HCT116 (cell line): ENCODE measurements at regions not wholly inside any gene's neighbourhood (a gene's known extent, or its start where the extent isn't known, plus 50 kb on each side); places are given as distances from the start of the nearest gene placed in this dataset.

Experiments used
- ATAC-seq: fragments of 200-7000 bp; cut with Tn5 transposase; 2 replicates; pipeline ENCODE4 v1.9.1; 2020; ENCODE audit warnings: mild to moderate bottlenecking, moderate library complexity
- BruUV-seq: library from RNA; stranded (reverse); fragments of 400-500 nt; replicated peaks from 2 replicates; lab custom pipeline; 2021; lab: Mats Ljungman, UMichigan
- CTCF ChIA-PET: fragments of 300-600 bp; sonication (Branson Sonifier 250); formaldehyde crosslinking; loops from one replicate; lab custom pipeline; 2021; ENCODE audit warnings: antibody characterized with exemption; lab: Charles Lee
- POLR2A ChIA-PET: fragments of 300-600, 350-600 bp; sonication (Branson Sonifier 250); formaldehyde crosslinking; loops from one replicate; lab custom pipeline; 2021; ENCODE audit warnings: antibody characterized with exemption; lab: Charles Lee
- RAD21 ChIA-PET, 2 experiments: fragments of 300-600 bp; sonication (Branson Sonifier 250); formaldehyde crosslinking; loops; one replicate each; lab custom pipeline; 2023; ENCODE audit warnings: low total read pairs in 2 of 2; ENCODE audit not compliant: uncharacterized antibody in 2 of 2, unreplicated experiment in 2 of 2, low non-redundant PET in 1 of 2; lab: Charles Lee
- DNase-seq: peaks from one replicate; pipeline ENCODE4 v3.0.0-alpha.2; 2010; ENCODE audit warnings: low read depth, low spot score
- H2AFZ ChIP-seq: fragments of 200-600 bp; shearing (Covaris generic), sonication (generic); 2 replicates; pipeline ENCODE4 v1.6.1; 2017; ENCODE audit warnings: low read depth, mixed run types, mixed read lengths, antibody characterized with exemption, low read length; ENCODE audit not compliant: poor library complexity, severe bottlenecking
- H3K27ac ChIP-seq: 2 replicates; pipeline ENCODE4 v1.5.1; 2012; ENCODE audit warnings: low read depth, low read length
- H3K27me3 ChIP-seq: fragments of 200-600 bp; sonication (generic); 2 replicates; pipeline ENCODE4 v1.6.1; 2016; ENCODE audit warnings: mixed run types, low read length, mixed read lengths; ENCODE audit not compliant: insufficient read depth
- H3K36me3 ChIP-seq, 2 experiments: fragments of 200-500 bp in 1 of 2; fragments of 200-600 bp in 1 of 2; sonication (Bioruptor generic) in 1 of 2; sonication (generic) in 1 of 2; 2 replicates each; pipeline versions ENCODE4 v1.5.1 to v1.6.1; 2014 to 2016; ENCODE audit warnings: low read length in 2 of 2, inconsistent platforms in 1 of 2, mixed read lengths in 1 of 2, mixed run types in 1 of 2; ENCODE audit not compliant: insufficient read depth in 2 of 2, control insufficient read depth in 1 of 2
- H3K4me1 ChIP-seq, 2 experiments: fragments of 200-600 bp in 1 of 2; sonication (generic) in 1 of 2; 2 replicates each; pipeline versions ENCODE4 v1.5.1 to v1.6.1; 2012 to 2017; ENCODE audit warnings: low read length in 2 of 2, inconsistent platforms in 1 of 2, mild to moderate bottlenecking in 1 of 2, mixed read lengths in 1 of 2, mixed run types in 1 of 2, moderate library complexity in 1 of 2; ENCODE audit not compliant: insufficient read depth in 2 of 2, control insufficient read depth in 1 of 2
- H3K4me2 ChIP-seq: fragments of 200-600 bp; sonication (generic); 2 replicates; pipeline ENCODE4 v1.6.1; 2017; ENCODE audit warnings: mixed run types, low read length, mixed read lengths
- H3K4me3 ChIP-seq, 2 experiments: fragments of 200-600 bp in 1 of 2; sonication (generic) in 1 of 2; replicated peaks in 1 of 2; 2 replicates each; pipeline ENCODE4 v1.5.1; 2011 to 2016; ENCODE audit warnings: low read length in 2 of 2, control low read depth in 1 of 2, low read depth in 1 of 2, mild to moderate bottlenecking in 1 of 2, mixed read lengths in 1 of 2, mixed run types in 1 of 2
- H3K79me2 ChIP-seq: fragments of 200-600 bp; sonication (generic); 2 replicates; pipeline ENCODE4 v1.6.1; 2017; ENCODE audit warnings: mild to moderate bottlenecking, mixed run types, low read length, moderate library complexity, mixed read lengths; ENCODE audit not compliant: insufficient read depth
- H3K9ac ChIP-seq: fragments of 200-600 bp; sonication (generic); 2 replicates; pipeline ENCODE4 v1.6.1; 2016; ENCODE audit warnings: low read length, mixed read lengths
- H3K9me2 ChIP-seq: fragments of 200-600 bp; sonication (generic), shearing (Covaris generic); 2 replicates; pipeline ENCODE4 v1.6.1; 2017; ENCODE audit warnings: mixed run types, mild to moderate bottlenecking, moderate library complexity; ENCODE audit not compliant: insufficient read depth
- H3K9me3 ChIP-seq, 2 experiments: fragments of 200-500 bp in 1 of 2; fragments of 200-600 bp in 1 of 2; sonication (Bioruptor generic) in 1 of 2; sonication (generic) in 1 of 2; 2 replicates each; pipeline ENCODE4 v1.6.1; 2014 to 2017; ENCODE audit warnings: low read length in 2 of 2, mixed read lengths in 2 of 2, inconsistent platforms in 1 of 2, low read depth in 1 of 2, mild to moderate bottlenecking in 1 of 2, mixed run types in 1 of 2, moderate library complexity in 1 of 2; ENCODE audit not compliant: control insufficient read depth in 1 of 2, insufficient read depth in 1 of 2
- H4K20me1 ChIP-seq: fragments of 200-600 bp; sonication (generic), shearing (Covaris generic); 2 replicates; pipeline ENCODE4 v1.6.1; 2017; ENCODE audit warnings: mixed run types, mild to moderate bottlenecking, moderate library complexity; ENCODE audit not compliant: insufficient read depth
- CEBPB ChIP-seq: IDR thresholded peaks from 2 replicates; pipeline ENCODE4 v1.6.1; 2012; ENCODE audit warnings: low read depth
- EGR1 ChIP-seq: IDR thresholded peaks from 2 replicates; pipeline ENCODE4 v1.6.1; 2012; ENCODE audit warnings: low read depth
- ELF1 ChIP-seq: IDR thresholded peaks from 2 replicates; pipeline ENCODE4 v1.6.1; 2012; ENCODE audit warnings: low read depth, borderline replicate concordance
- EZH2 ChIP-seq: fragments of 200-600 bp; sonication (generic); IDR thresholded peaks from 2 replicates; pipeline ENCODE4 v1.6.1; 2017; ENCODE audit warnings: antibody characterized with exemption, mixed run types
- EZH2phosphoT487 ChIP-seq: fragments of 200-600 bp; IDR thresholded peaks from 2 replicates; pipeline ENCODE4 v1.6.1; 2018; ENCODE audit warnings: antibody characterized with exemption, borderline replicate concordance
- FOSL1 ChIP-seq: IDR thresholded peaks from 2 replicates; pipeline ENCODE4 v1.6.1; 2012; ENCODE audit warnings: low read depth
- JUND ChIP-seq: IDR thresholded peaks from 2 replicates; pipeline ENCODE4 v1.6.1; 2012
- POLR2A ChIP-seq: IDR thresholded peaks from 2 replicates; pipeline ENCODE4 v1.7.0; 2011; ENCODE audit warnings: borderline replicate concordance; ENCODE audit not compliant: insufficient read depth, insufficient read length; ENCODE audit errors: extremely low read depth
- POLR2AphosphoS5 ChIP-seq: IDR thresholded peaks from 2 replicates; pipeline ENCODE4 v1.6.1; 2011; ENCODE audit warnings: mild to moderate bottlenecking, low read depth, low read length, moderate library complexity
- RAD21 ChIP-seq: IDR thresholded peaks from 2 replicates; pipeline ENCODE4 v1.6.1; 2012; ENCODE audit warnings: low read depth, mild to moderate bottlenecking
- SIN3A ChIP-seq: IDR thresholded peaks from 2 replicates; pipeline ENCODE4 v1.6.1; 2012; ENCODE audit warnings: low read depth
- SP1 ChIP-seq: IDR thresholded peaks from 2 replicates; pipeline ENCODE4 v1.6.1; 2012; ENCODE audit warnings: low read depth
- YY1 ChIP-seq: IDR thresholded peaks from 2 replicates; pipeline ENCODE4 v1.6.1; 2011; ENCODE audit warnings: low read length, low read depth, moderate library complexity, mild to moderate bottlenecking; ENCODE audit not compliant: insufficient replicate concordance; ENCODE audit errors: extremely low read depth
- ZFX ChIP-seq: fragments of 450-650 bp; IDR thresholded peaks from 2 replicates; pipeline ENCODE4 v1.6.1; 2017
- ZNF274 ChIP-seq: fragments of 200-500 bp; sonication (Bioruptor generic); IDR thresholded peaks from 2 replicates; pipeline ENCODE4 v1.6.1; 2014; ENCODE audit warnings: mild to moderate bottlenecking, low read depth, low read length, inconsistent platforms
- intact Hi-C: fragments of 100-400 bp; cut with micrococcal nuclease; formaldehyde crosslinking; loops from 2 replicates; pipeline ENCODE4 v1.10.0; 2022
- TF ChIP-seq, protein P1 (sequence below): IDR thresholded peaks from 2 replicates; pipeline ENCODE4 v1.6.1; 2011; ENCODE audit warnings: mild to moderate bottlenecking, low read length, moderate library complexity; ENCODE audit not compliant: insufficient replicate concordance; ENCODE audit errors: extremely low read depth
- TF ChIP-seq, protein P2 (sequence below): IDR thresholded peaks from 2 replicates; pipeline ENCODE4 v1.6.1; 2012; ENCODE audit warnings: low read depth
- TF ChIP-seq, protein P3 (sequence below): IDR thresholded peaks from 2 replicates; pipeline ENCODE4 v1.6.1; 2012
- TF ChIP-seq, protein P4 (sequence below), 3 experiments: fragments of 200-600 bp in 1 of 3; sonication (generic) in 1 of 3; IDR thresholded peaks in 2 of 3; conservative IDR thresholded peaks in 1 of 3; 2 replicates each; pipeline ENCODE4 v1.5.1; 2012 to 2017; ENCODE audit warnings: low read depth in 2 of 3, low read length in 2 of 3, antibody characterized with exemption in 1 of 3, borderline replicate concordance in 1 of 3, control low read depth in 1 of 3, mild to moderate bottlenecking in 1 of 3, mixed read lengths in 1 of 3, mixed run types in 1 of 3, moderate library complexity in 1 of 3; ENCODE audit not compliant: insufficient read depth in 1 of 3
- TF ChIP-seq, protein P5 (sequence below): IDR thresholded peaks from 2 replicates; pipeline ENCODE4 v1.6.1; 2012

DNA sequence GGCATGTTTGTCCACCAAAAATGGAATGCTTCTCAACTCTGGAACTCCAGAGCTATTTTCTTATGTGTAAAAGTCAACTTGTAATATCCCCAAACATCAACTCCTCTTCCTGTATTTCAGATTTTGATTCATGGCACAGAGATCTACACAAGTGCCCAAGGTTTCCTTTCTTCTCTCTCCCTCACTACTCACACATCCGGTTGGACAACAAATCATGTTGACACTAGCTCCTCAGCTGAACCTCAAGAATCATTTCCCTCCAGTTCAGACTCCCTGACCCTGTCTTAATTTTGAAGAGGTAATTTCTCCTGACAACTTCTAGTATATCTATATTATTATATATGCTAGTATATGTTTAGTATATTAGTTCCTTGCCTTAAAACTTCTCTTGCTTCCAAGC lies 485.4 kb upstream of the CCDC196 start:
- no peaks in the 10 kb centered on the region for H3K9me2 ChIP-seq
- peaks cover 2 to 9% of the 10 kb centered on the region in 2 experiments; a peak in 1 of 4 replicates for H3K9me3 ChIP-seq
- intact Hi-C loops = no loop called here
- H3K27me3 ChIP-seq = no peaks in the 10 kb centered on the region
- H3K9ac ChIP-seq = no peak overlapping the region
- RAD21 ChIA-PET = no interaction called here
- no peaks in the 10 kb centered on the region for H3K4me1 ChIP-seq
- H3K79me2 ChIP-seq = no peaks in the 10 kb centered on the region
- no peak overlapping the region for H2AFZ ChIP-seq
- CTCF ChIA-PET = no interaction called here
- no peak overlapping the region for H3K4me2 ChIP-seq
- no peak for ATAC-seq
- H3K4me3 ChIP-seq = no peak overlapping the region
- POLR2A ChIA-PET = no interaction called here
- TF ChIP-seq FOSL1 (no peak), EGR1 (no peak), POLR2A (no peak), ZFX (no peak), SP1 (no peak), YY1 (no peak), EZH2phosphoT487 (no peak), POLR2AphosphoS5 (no peak), CEBPB (no peak), JUND (no peak), ZNF274 (no peak), RAD21 (no peak), SIN3A (no peak), ELF1 (no peak), EZH2 (no peak)
- TF ChIP-seq, protein P1, sequence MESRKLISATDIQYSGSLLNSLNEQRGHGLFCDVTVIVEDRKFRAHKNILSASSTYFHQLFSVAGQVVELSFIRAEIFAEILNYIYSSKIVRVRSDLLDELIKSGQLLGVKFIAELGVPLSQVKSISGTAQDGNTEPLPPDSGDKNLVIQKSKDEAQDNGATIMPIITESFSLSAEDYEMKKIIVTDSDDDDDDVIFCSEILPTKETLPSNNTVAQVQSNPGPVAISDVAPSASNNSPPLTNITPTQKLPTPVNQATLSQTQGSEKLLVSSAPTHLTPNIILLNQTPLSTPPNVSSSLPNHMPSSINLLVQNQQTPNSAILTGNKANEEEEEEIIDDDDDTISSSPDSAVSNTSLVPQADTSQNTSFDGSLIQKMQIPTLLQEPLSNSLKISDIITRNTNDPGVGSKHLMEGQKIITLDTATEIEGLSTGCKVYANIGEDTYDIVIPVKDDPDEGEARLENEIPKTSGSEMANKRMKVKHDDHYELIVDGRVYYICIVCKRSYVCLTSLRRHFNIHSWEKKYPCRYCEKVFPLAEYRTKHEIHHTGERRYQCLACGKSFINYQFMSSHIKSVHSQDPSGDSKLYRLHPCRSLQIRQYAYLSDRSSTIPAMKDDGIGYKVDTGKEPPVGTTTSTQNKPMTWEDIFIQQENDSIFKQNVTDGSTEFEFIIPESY = no peak
- TF ChIP-seq, protein P2, sequence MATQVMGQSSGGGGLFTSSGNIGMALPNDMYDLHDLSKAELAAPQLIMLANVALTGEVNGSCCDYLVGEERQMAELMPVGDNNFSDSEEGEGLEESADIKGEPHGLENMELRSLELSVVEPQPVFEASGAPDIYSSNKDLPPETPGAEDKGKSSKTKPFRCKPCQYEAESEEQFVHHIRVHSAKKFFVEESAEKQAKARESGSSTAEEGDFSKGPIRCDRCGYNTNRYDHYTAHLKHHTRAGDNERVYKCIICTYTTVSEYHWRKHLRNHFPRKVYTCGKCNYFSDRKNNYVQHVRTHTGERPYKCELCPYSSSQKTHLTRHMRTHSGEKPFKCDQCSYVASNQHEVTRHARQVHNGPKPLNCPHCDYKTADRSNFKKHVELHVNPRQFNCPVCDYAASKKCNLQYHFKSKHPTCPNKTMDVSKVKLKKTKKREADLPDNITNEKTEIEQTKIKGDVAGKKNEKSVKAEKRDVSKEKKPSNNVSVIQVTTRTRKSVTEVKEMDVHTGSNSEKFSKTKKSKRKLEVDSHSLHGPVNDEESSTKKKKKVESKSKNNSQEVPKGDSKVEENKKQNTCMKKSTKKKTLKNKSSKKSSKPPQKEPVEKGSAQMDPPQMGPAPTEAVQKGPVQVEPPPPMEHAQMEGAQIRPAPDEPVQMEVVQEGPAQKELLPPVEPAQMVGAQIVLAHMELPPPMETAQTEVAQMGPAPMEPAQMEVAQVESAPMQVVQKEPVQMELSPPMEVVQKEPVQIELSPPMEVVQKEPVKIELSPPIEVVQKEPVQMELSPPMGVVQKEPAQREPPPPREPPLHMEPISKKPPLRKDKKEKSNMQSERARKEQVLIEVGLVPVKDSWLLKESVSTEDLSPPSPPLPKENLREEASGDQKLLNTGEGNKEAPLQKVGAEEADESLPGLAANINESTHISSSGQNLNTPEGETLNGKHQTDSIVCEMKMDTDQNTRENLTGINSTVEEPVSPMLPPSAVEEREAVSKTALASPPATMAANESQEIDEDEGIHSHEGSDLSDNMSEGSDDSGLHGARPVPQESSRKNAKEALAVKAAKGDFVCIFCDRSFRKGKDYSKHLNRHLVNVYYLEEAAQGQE = no peak
- TF ChIP-seq, protein P3, sequence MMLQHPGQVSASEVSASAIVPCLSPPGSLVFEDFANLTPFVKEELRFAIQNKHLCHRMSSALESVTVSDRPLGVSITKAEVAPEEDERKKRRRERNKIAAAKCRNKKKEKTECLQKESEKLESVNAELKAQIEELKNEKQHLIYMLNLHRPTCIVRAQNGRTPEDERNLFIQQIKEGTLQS = no peak
- TF ChIP-seq, protein P4, sequence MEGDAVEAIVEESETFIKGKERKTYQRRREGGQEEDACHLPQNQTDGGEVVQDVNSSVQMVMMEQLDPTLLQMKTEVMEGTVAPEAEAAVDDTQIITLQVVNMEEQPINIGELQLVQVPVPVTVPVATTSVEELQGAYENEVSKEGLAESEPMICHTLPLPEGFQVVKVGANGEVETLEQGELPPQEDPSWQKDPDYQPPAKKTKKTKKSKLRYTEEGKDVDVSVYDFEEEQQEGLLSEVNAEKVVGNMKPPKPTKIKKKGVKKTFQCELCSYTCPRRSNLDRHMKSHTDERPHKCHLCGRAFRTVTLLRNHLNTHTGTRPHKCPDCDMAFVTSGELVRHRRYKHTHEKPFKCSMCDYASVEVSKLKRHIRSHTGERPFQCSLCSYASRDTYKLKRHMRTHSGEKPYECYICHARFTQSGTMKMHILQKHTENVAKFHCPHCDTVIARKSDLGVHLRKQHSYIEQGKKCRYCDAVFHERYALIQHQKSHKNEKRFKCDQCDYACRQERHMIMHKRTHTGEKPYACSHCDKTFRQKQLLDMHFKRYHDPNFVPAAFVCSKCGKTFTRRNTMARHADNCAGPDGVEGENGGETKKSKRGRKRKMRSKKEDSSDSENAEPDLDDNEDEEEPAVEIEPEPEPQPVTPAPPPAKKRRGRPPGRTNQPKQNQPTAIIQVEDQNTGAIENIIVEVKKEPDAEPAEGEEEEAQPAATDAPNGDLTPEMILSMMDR (IDR thresholded peaks at IDR 0.05 in 2 of 3, conservative IDR thresholded peaks at IDR 0.05 in 1 of 3; ENCODE audit: borderline replicate concordance in 1 of 3, insufficient read depth in 1 of 3, low read depth in 2 of 3, low read length in 2 of 3) = no peak
- TF ChIP-seq, protein P5, sequence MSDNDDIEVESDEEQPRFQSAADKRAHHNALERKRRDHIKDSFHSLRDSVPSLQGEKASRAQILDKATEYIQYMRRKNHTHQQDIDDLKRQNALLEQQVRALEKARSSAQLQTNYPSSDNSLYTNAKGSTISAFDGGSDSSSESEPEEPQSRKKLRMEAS = no peak
- no peaks in the 10 kb centered on the region for H4K20me1 ChIP-seq
- no peak for DNase-seq
- BruUV-seq = no TSS peak
- H3K36me3 ChIP-seq = no peaks in the 10 kb centered on the region
- no peak overlapping the region for H3K27ac ChIP-seq
